Endothelial cell of umbilical vein (primary cell): ENCODE measurements at regions not wholly inside any gene's neighbourhood (a gene's known extent, or its start where the extent isn't known, plus 50 kb on each side); places are given as distances from the start of the nearest gene placed in this dataset.

ENCODE experiments used
- BruUV-seq: library from RNA; stranded (reverse); fragments of 400-500 nt; replicated peaks from 2 replicates; lab custom pipeline; 2021; lab: Mats Ljungman, UMichigan
- CTCF ChIA-PET: fragments of 300-600, 350-600 bp; sonication (Branson Sonifier 250); formaldehyde crosslinking; loops from one replicate; lab custom pipeline; 2021; ENCODE audit warnings: antibody characterized with exemption, inconsistent platforms; lab: Charles Lee
- POLR2A ChIA-PET: fragments of 300-600, 350-600 bp; sonication (Branson Sonifier 250); formaldehyde crosslinking; loops from one replicate; lab custom pipeline; 2021; ENCODE audit warnings: antibody characterized with exemption, inconsistent platforms; lab: Charles Lee
- DNase-seq: peaks from one replicate; pipeline ENCODE4 v3.0.0-alpha.2; 2011; ENCODE audit warnings: low read depth, low spot score
- FAIRE-seq: peaks from 2 replicates; lab custom pipeline; 2011; peaks lifted over from hg19 to GRCh38; lab: Jason Lieb, UNC
- H2AFZ ChIP-seq: 2 replicates; pipeline ENCODE4 v1.6.0; 2012; ENCODE audit warnings: low read depth, low read length, control low read depth, inconsistent platforms
- H3K27ac ChIP-seq: 2 replicates; pipeline ENCODE4 v1.5.1; 2011; ENCODE audit warnings: low read depth, mild to moderate bottlenecking, control low read depth, low read length, moderate library complexity; ENCODE audit not compliant: insufficient read depth
- H3K27me3 ChIP-seq, 2 experiments: 2 replicates each; pipeline versions ENCODE4 v1.6.0 to v1.6.1; 2011; ENCODE audit warnings: low read length in 2 of 2, mixed read lengths in 1 of 2; ENCODE audit not compliant: control insufficient read depth in 2 of 2, insufficient read depth in 2 of 2
- H3K36me3 ChIP-seq, 2 experiments: 2 replicates in 1 of 2; 3 replicates in 1 of 2; pipeline ENCODE4 v1.5.1; 2011; ENCODE audit warnings: low read length in 2 of 2, mild to moderate bottlenecking in 1 of 2, moderate library complexity in 1 of 2; ENCODE audit not compliant: control insufficient read depth in 2 of 2, insufficient read depth in 2 of 2; ENCODE audit errors: extremely low read depth in 1 of 2
- H3K4me1 ChIP-seq: 3 replicates; pipeline ENCODE4 v1.5.1; 2011; ENCODE audit warnings: mild to moderate bottlenecking, low read length; ENCODE audit not compliant: control insufficient read depth, insufficient read depth; ENCODE audit errors: extremely low read depth
- H3K4me2 ChIP-seq: 2 replicates; pipeline ENCODE4 v1.6.1; 2011; ENCODE audit warnings: low read length, control low read depth, mixed read lengths; ENCODE audit not compliant: insufficient read depth
- H3K4me3 ChIP-seq, 3 experiments: fragments of 200-600 bp in 1 of 3; sonication (generic), shearing (Covaris generic) in 1 of 3; replicated peaks in 1 of 3; 2 replicates each; pipeline ENCODE4 v1.5.1; 2011 to 2016; ENCODE audit warnings: control low read depth in 3 of 3, low read length in 3 of 3, mild to moderate bottlenecking in 2 of 3, inconsistent platforms in 1 of 3, low read depth in 1 of 3, moderate library complexity in 1 of 3; ENCODE audit not compliant: insufficient read depth in 1 of 3
- H3K79me2 ChIP-seq: 2 replicates; pipeline ENCODE4 v1.6.0; 2012; ENCODE audit warnings: low read length, inconsistent platforms; ENCODE audit not compliant: control insufficient read depth, insufficient read depth
- H3K9ac ChIP-seq: replicated peaks from 2 replicates; pipeline ENCODE3; 2011; ENCODE audit warnings: low read length, control low read depth; ENCODE audit not compliant: insufficient read depth; ENCODE audit errors: extremely low read depth
- H3K9me1 ChIP-seq: replicated peaks from 3 replicates; pipeline ENCODE4 v1.6.0; 2011; ENCODE audit warnings: mild to moderate bottlenecking, low read length; ENCODE audit not compliant: control insufficient read depth, insufficient read depth; ENCODE audit errors: extremely low read depth
- H3K9me3 ChIP-seq: replicated peaks from 2 replicates; pipeline ENCODE4 v1.5.1; 2012; ENCODE audit warnings: low read length, inconsistent platforms; ENCODE audit not compliant: control insufficient read depth, insufficient read depth
- H4K20me1 ChIP-seq: replicated peaks from 2 replicates; pipeline ENCODE3; 2011; ENCODE audit warnings: mild to moderate bottlenecking, low read length; ENCODE audit not compliant: control insufficient read depth, insufficient read depth; ENCODE audit errors: extremely low read depth
- EZH2 ChIP-seq: IDR thresholded peaks from 2 replicates; pipeline ENCODE4 v1.6.1; 2012; ENCODE audit warnings: borderline replicate concordance, low read depth, mild to moderate bottlenecking, moderate library complexity, low read length, inconsistent platforms; ENCODE audit not compliant: severe bottlenecking
- FOS ChIP-seq: IDR thresholded peaks from 2 replicates; pipeline ENCODE4 v1.6.1; 2011; ENCODE audit warnings: mild to moderate bottlenecking, low read length, moderate library complexity, borderline replicate concordance; ENCODE audit not compliant: insufficient read depth
- GATA2 ChIP-seq: IDR thresholded peaks from 2 replicates; pipeline ENCODE4 v1.7.0; 2011; ENCODE audit warnings: low read depth, mild to moderate bottlenecking, moderate library complexity, mixed read lengths, low read length; ENCODE audit not compliant: insufficient read length, insufficient read depth
- JUN ChIP-seq: IDR thresholded peaks from 2 replicates; pipeline ENCODE4 v1.6.1; 2011; ENCODE audit warnings: borderline replicate concordance, low read depth; ENCODE audit not compliant: insufficient read length, insufficient read depth
- MYC ChIP-seq: IDR thresholded peaks from one replicate; pipeline ENCODE4 v1.6.1; 2011; ENCODE audit warnings: mild to moderate bottlenecking, low read depth, low read length
- POLR2A ChIP-seq: IDR thresholded peaks from 2 replicates; pipeline ENCODE4 v1.6.1; 2012; ENCODE audit warnings: low read depth, mild to moderate bottlenecking, control low read depth, low read length
- POLR2AphosphoS5 ChIP-seq: IDR thresholded peaks from 2 replicates; pipeline ENCODE4 v1.6.1; 2012; ENCODE audit warnings: low read depth, mild to moderate bottlenecking, control low read depth, low read length, moderate library complexity; ENCODE audit not compliant: insufficient read depth
- dilution Hi-C: fragments of 300-500 bp; cut with MboI; formaldehyde crosslinking; loops from one replicate; pipeline ENCODE4 v1.15.0; 2019; ENCODE audit warnings: low sequenced_read_pairs; ENCODE audit not compliant: extremely low pct_ligation_motif_present
- intact Hi-C: fragments of 100-400 bp; cut with micrococcal nuclease; formaldehyde crosslinking; loops from one replicate; pipeline ENCODE4 v1.10.0; 2022
- TF ChIP-seq, protein P1 (sequence below), 2 donors: IDR thresholded peaks; 1 replicate in 1 of 2; 2 replicates in 1 of 2; pipeline ENCODE4 v1.5.1; 2011; ENCODE audit warnings: low read length in 2 of 2, mild to moderate bottlenecking in 2 of 2, moderate library complexity in 2 of 2, control low read depth in 1 of 2, inconsistent platforms in 1 of 2, low read depth in 1 of 2; ENCODE audit not compliant: insufficient read depth in 1 of 2; ENCODE audit errors: extremely low read depth in 1 of 2
- TF ChIP-seq, protein P2 (sequence below): IDR thresholded peaks from 2 replicates; pipeline ENCODE4 v1.6.1; 2011; ENCODE audit not compliant: insufficient read depth, insufficient read length

DNA sequence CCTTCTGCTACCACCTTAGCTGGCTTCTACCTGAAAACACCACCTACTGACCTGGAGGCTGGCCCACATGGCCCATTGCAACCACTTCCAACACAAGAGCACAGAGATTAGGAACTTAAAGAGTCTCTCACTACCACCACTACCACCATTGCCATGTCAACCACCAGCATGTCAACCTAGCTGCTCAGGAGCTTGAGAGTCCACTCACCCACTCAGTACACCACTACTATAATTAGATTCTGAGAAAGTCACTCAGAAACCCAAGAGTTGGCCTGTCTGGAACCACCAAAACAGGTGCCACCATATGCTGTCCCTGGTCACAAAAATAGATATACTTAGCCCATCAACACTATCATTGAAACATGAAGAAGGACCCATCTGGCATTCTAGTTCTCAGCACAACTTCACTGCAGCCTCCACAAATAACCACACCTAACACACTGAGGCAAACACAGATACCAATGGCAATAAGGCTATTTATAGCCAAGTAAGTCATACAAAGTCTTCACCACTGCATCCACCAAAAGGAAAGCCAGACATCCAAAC is 806.7 kb upstream of the EPHA6 start:
- intact Hi-C loops, result no loop called here
- Histone ChIP-seq H3K27ac (no peak overlapping the region), H3K4me3 (no peak overlapping the region), H4K20me1 (no peaks in the 10 kb centered on the region), H3K79me2 (no peaks in the 10 kb centered on the region), H3K9me3 (no peaks in the 10 kb centered on the region), H3K4me2 (no peak overlapping the region), H3K4me1 (no peaks in the 10 kb centered on the region), H3K27me3 (no peaks in the 10 kb centered on the region), H2AFZ (no peak overlapping the region), H3K36me3 (no peaks in the 10 kb centered on the region), H3K9ac (no peak overlapping the region), H3K9me1 (no peaks in the 10 kb centered on the region)
- DNase-seq, result no peak
- no TSS peak for BruUV-seq
- dilution Hi-C loops, result no loop called here
- TF ChIP-seq MYC (no peak), EZH2 (no peak), JUN (no peak), POLR2A (no peak), GATA2 (no peak), POLR2AphosphoS5 (no peak), FOS (no peak)
- TF ChIP-seq, protein P1, sequence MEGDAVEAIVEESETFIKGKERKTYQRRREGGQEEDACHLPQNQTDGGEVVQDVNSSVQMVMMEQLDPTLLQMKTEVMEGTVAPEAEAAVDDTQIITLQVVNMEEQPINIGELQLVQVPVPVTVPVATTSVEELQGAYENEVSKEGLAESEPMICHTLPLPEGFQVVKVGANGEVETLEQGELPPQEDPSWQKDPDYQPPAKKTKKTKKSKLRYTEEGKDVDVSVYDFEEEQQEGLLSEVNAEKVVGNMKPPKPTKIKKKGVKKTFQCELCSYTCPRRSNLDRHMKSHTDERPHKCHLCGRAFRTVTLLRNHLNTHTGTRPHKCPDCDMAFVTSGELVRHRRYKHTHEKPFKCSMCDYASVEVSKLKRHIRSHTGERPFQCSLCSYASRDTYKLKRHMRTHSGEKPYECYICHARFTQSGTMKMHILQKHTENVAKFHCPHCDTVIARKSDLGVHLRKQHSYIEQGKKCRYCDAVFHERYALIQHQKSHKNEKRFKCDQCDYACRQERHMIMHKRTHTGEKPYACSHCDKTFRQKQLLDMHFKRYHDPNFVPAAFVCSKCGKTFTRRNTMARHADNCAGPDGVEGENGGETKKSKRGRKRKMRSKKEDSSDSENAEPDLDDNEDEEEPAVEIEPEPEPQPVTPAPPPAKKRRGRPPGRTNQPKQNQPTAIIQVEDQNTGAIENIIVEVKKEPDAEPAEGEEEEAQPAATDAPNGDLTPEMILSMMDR (IDR thresholded peaks at IDR 0.05; ENCODE audit: extremely low read depth in 1 of 2, insufficient read depth in 1 of 2, low read depth in 1 of 2, low read length in 2 of 2), result no peak
- TF ChIP-seq, protein P2, sequence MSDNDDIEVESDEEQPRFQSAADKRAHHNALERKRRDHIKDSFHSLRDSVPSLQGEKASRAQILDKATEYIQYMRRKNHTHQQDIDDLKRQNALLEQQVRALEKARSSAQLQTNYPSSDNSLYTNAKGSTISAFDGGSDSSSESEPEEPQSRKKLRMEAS, result no peak
- POLR2A ChIA-PET, result no interaction called here
- FAIRE-seq, result no peak
- CTCF ChIA-PET, result no interaction called here
